Skeletal muscle satellite cell (primary cell): ENCODE measurements at regions not wholly inside any gene's neighbourhood (a gene's known extent, or its start where the extent isn't known, plus 50 kb on each side); places are given as distances from the start of the nearest gene placed in this dataset.
"Not testable (repeated sequence)": the region's sequence is repeated elsewhere in the genome, so short reads cannot be mapped to it uniquely, and the experiment has no call there.

Source experiments
- H3K27me3 ChIP-seq: 2 replicates; pipeline ENCODE4 v1.7.0; 2013; ENCODE audit warnings: low read length; ENCODE audit not compliant: control insufficient read depth, insufficient read depth
- H3K36me3 ChIP-seq: 2 replicates; pipeline ENCODE4 v1.7.0; 2013; ENCODE audit warnings: mild to moderate bottlenecking, control low read depth, low read length; ENCODE audit not compliant: insufficient read depth
- H3K4me1 ChIP-seq: 2 replicates; pipeline ENCODE4 v1.7.0; 2013; ENCODE audit warnings: low read length; ENCODE audit not compliant: control insufficient read depth, insufficient read depth
- H3K4me2 ChIP-seq: 2 replicates; pipeline ENCODE4 v1.7.0; 2013; ENCODE audit warnings: mild to moderate bottlenecking, low read length
- H3K4me3 ChIP-seq: 2 replicates; pipeline ENCODE4 v1.7.0; 2013; ENCODE audit warnings: low read length
- H3K9ac ChIP-seq: 2 replicates; pipeline ENCODE4 v1.7.0; 2013; ENCODE audit warnings: mild to moderate bottlenecking, low read depth, low read length, moderate library complexity
- H3K9me3 ChIP-seq: replicated peaks from 2 replicates; pipeline ENCODE4 v1.7.0; 2013; ENCODE audit warnings: mild to moderate bottlenecking, control low read depth, low read length

- Histone ChIP-seq H3K9me3 (no peaks in the 10 kb centered on the region), H3K4me3 (no peak overlapping the region), H3K4me1 (no peaks in the 10 kb centered on the region), H3K36me3 (no peaks in the 10 kb centered on the region), H3K27me3 (no peaks in the 10 kb centered on the region), H3K4me2 (no peak overlapping the region), H3K9ac (no peak overlapping the region)
Observed at GRCh38 chr3:161700998-161701397, 204.4 kb downstream of the OTOL1 start.

DNA sequence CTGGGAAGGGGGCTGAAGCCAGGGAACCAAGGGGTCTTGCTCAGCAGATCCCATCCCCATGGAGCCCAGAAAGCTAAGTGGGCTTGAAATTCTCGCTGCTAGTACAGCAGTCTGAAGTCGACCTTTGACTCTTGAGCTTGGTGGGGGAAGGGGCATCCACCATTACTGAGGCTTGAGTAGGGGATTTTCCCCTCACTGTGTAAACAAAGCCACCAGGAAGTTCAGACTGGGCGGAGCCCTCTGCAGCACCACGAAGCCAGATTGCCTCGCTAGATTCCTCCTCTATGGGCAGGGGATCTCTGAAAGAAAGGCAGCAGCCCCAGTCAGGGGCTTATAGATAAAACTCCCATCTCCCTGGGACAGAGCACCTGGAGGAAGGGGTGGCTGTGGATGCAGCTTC lies 210.6 kb downstream of the OTOL1 start:
- H3K4me2 ChIP-seq, H3K27me3 ChIP-seq, H3K9ac ChIP-seq, H3K36me3 ChIP-seq, H3K4me1 ChIP-seq, H3K9me3 ChIP-seq, H3K4me3 ChIP-seq: not testable (repeated sequence)

DNA sequence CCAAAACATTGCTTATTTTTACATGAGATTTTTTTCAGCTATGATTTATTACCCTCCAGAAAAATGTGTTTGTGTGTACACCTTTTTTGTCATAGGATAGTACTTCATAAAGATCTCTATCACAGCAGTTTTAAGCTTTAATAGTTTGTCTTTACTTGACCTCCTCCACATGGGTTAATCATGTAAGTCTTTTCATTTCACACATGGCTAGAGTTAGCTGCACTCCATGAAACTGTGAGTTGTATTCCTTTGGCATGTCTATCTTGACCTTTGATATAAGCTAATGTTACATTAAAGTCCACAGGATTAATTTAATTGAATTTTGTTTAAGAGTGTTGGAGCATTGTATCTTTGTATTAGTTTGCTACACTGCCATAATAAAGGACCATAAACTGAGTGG lies 217.1 kb downstream of the OTOL1 start:
- H3K9me3 ChIP-seq, result no peaks in the 10 kb centered on the region
- H3K9ac ChIP-seq, result no peak overlapping the region
- no peaks in the 10 kb centered on the region for H3K27me3 ChIP-seq
- H3K36me3 ChIP-seq, result no peaks in the 10 kb centered on the region
- H3K4me2 ChIP-seq, result no peak overlapping the region
- no peaks in the 10 kb centered on the region for H3K4me1 ChIP-seq
- H3K4me3 ChIP-seq, result no peak overlapping the region

- Histone ChIP-seq H3K9me3 (no peaks in the 10 kb centered on the region), H3K27me3 (no peaks in the 10 kb centered on the region), H3K4me1 (no peaks in the 10 kb centered on the region), H3K4me2 (no peak overlapping the region), H3K36me3 (no peaks in the 10 kb centered on the region), H3K4me3 (no peak overlapping the region), H3K9ac (no peak overlapping the region)
Observed at GRCh38 chr3:161731968-161732367, 235.4 kb downstream of the OTOL1 start.

DNA sequence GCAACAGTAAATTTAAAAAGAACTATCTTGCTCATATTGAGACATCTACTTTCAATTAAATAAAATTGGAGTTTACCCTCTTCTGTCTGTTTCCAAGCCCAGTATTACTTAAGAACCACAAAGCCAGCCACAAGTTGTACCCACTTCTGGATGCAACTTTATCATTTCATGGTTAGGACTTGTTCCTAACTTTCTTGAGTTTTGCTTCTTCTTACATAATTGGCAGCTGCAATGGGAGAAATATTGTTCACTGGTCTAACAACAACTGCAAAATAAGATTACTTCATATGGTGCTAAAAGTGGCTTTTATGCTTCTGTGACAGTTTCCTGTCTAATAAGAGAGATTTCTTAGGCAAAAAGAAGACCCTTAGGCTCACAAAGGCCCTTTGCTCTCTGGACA lies 240.6 kb downstream of the OTOL1 start:
- Histone ChIP-seq H3K4me1 (no peaks in the 10 kb centered on the region), H3K36me3 (no peaks in the 10 kb centered on the region), H3K9ac (no peak overlapping the region), H3K4me2 (no peak overlapping the region), H3K9me3 (no peaks in the 10 kb centered on the region), H3K27me3 (no peaks in the 10 kb centered on the region), H3K4me3 (no peak overlapping the region)

GRCh38 chr3:161740421-161740820 lies 243.8 kb downstream of the OTOL1 start:
- Histone ChIP-seq H3K9me3 (no peaks in the 10 kb centered on the region), H3K4me1 (no peaks in the 10 kb centered on the region), H3K36me3 (no peaks in the 10 kb centered on the region), H3K4me2 (no peak overlapping the region), H3K4me3 (no peak overlapping the region), H3K9ac (no peak overlapping the region), H3K27me3 (no peaks in the 10 kb centered on the region)

GRCh38 chr3:161744366-161744765 lies 247.8 kb downstream of the OTOL1 start:
- Histone ChIP-seq H3K36me3 (no peaks in the 10 kb centered on the region), H3K27me3 (no peaks in the 10 kb centered on the region), H3K4me1 (no peaks in the 10 kb centered on the region), H3K4me2 (no peak overlapping the region), H3K9ac (no peak overlapping the region), H3K9me3 (no peaks in the 10 kb centered on the region), H3K4me3 (no peak overlapping the region)

DNA sequence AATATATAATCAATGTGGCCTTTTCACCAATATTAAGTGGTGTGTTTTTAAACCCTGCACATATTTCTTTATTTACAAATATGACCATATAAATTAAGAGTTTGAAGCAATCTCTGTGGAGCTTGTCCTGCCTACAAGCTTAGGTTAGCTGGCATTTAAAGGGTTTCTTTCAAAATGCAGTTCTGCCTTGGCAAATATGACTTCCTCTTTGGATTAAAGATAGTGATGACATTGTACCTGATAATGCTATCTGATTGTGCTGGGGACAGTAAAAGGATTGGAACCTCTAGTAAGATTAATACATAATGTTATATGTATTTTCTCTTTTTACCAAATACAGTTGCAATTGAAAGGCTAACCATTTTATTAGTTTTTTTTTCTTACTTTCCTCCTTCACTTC lies 249.1 kb downstream of the OTOL1 start:
- H3K4me2 ChIP-seq, result no peak overlapping the region
- no peak overlapping the region for H3K4me3 ChIP-seq

GRCh38 chr3:161748049-161748448 lies 251.4 kb downstream of the OTOL1 start:
- Histone ChIP-seq H3K4me2 (no peak overlapping the region), H3K4me3 (no peak overlapping the region), H3K27me3 (no peaks in the 10 kb centered on the region), H3K36me3 (no peaks in the 10 kb centered on the region), H3K4me1 (no peaks in the 10 kb centered on the region), H3K9me3 (no peaks in the 10 kb centered on the region), H3K9ac (no peak overlapping the region)

More for the DNA sequence above, 249.1 kb downstream of the OTOL1 start:
- no peaks in the 10 kb centered on the region for H3K9me3 ChIP-seq
- no peaks in the 10 kb centered on the region for H3K36me3 ChIP-seq
- H3K9ac ChIP-seq, result no peak overlapping the region
- H3K27me3 ChIP-seq, result no peaks in the 10 kb centered on the region
- H3K4me1 ChIP-seq, result no peaks in the 10 kb centered on the region

- Histone ChIP-seq H3K27me3 (no peaks in the 10 kb centered on the region), H3K36me3 (no peaks in the 10 kb centered on the region), H3K9me3 (no peaks in the 10 kb centered on the region), H3K9ac (no peak overlapping the region), H3K4me1 (no peaks in the 10 kb centered on the region), H3K4me2 (no peak overlapping the region), H3K4me3 (no peak overlapping the region)
Observed at GRCh38 chr3:161754420-161755053, 257.9 kb downstream of the OTOL1 start.

DNA sequence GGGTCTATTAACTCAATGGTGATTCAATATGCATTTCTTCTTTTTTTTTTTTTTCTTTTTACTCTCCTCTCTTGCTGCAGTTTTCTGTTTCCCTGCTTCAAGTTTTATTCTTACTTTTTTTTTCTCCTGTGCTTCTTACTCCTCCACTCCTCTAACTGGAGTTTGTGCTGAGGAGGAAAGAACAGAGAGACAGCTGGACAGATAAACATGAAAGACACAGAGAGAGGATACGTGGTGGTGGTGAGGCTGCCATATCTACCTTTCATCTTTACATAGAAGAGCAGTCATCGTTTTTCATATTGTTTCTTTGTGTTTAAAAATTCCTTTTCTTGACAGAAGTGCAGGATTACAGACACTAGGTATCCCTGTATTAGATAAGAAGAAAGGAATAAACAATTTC lies 262.8 kb downstream of the OTOL1 start:
- no peaks in the 10 kb centered on the region for H3K27me3 ChIP-seq
- H3K36me3 ChIP-seq, result no peaks in the 10 kb centered on the region
- no peak overlapping the region for H3K9ac ChIP-seq

GRCh38 chr3:161766331-161766730 lies 269.7 kb downstream of the OTOL1 start:
- Histone ChIP-seq H3K4me3 (no peak overlapping the region), H3K4me1 (no peaks in the 10 kb centered on the region), H3K9me3 (no peaks in the 10 kb centered on the region), H3K4me2 (no peak overlapping the region), H3K27me3 (no peaks in the 10 kb centered on the region), H3K9ac (no peak overlapping the region), H3K36me3 (no peaks in the 10 kb centered on the region)

More for the DNA sequence above, 262.8 kb downstream of the OTOL1 start:
- Histone ChIP-seq H3K4me2 (no peak overlapping the region), H3K4me3 (no peak overlapping the region), H3K4me1 (no peaks in the 10 kb centered on the region), H3K9me3 (no peaks in the 10 kb centered on the region)
